Mesenchymal stem cell (in vitro differentiated cells and primary cell): ENCODE measurements at regions not wholly inside any gene's neighbourhood (a gene's known extent, or its start where the extent isn't known, plus 50 kb on each side); places are given as distances from the start of the nearest gene placed in this dataset.

Source experiments
- DNase-seq: peaks from one replicate; pipeline ENCODE4 v3.0.0-alpha.2; 2013
- H2AFZ ChIP-seq: one replicate; pipeline ENCODE4 v1.6.1; 2013; ENCODE audit warnings: low read depth, mild to moderate bottlenecking, control low read depth, inconsistent platforms, low read length, moderate library complexity
- H2AK5ac ChIP-seq: 2 replicates; pipeline ENCODE4 v1.6.1; 2013; ENCODE audit warnings: low read length, moderate library complexity, mild to moderate bottlenecking, inconsistent platforms; ENCODE audit not compliant: severe bottlenecking
- H2BK120ac ChIP-seq: one replicate; pipeline ENCODE4 v1.6.1; 2013; ENCODE audit warnings: low read depth, mild to moderate bottlenecking, inconsistent platforms, low read length, moderate library complexity
- H2BK12ac ChIP-seq, 2 experiments: one replicate each; pipeline ENCODE4 v1.6.1; 2013; ENCODE audit warnings: inconsistent platforms in 2 of 2, low read length in 2 of 2, mild to moderate bottlenecking in 2 of 2, moderate library complexity in 2 of 2, control low read depth in 1 of 2
- H2BK15ac ChIP-seq: one replicate; pipeline ENCODE4 v1.6.1; 2013; ENCODE audit warnings: mild to moderate bottlenecking, low read depth, inconsistent platforms; ENCODE audit not compliant: poor library complexity, severe bottlenecking
- H2BK5ac ChIP-seq: 2 replicates; pipeline ENCODE4 v1.6.1; 2013; ENCODE audit warnings: low read depth, mild to moderate bottlenecking, low read length, control low read depth, inconsistent platforms; ENCODE audit not compliant: poor library complexity, severe bottlenecking
- H3K14ac ChIP-seq, 2 experiments: one replicate each; pipeline ENCODE4 v1.6.1; 2013; ENCODE audit warnings: inconsistent platforms in 2 of 2, low read length in 2 of 2, control low read depth in 1 of 2, mild to moderate bottlenecking in 1 of 2, moderate library complexity in 1 of 2
- H3K18ac ChIP-seq, 2 experiments: one replicate each; pipeline ENCODE4 v1.6.1; 2013; ENCODE audit warnings: inconsistent platforms in 2 of 2, low read length in 2 of 2, control low read depth in 1 of 2, low read depth in 1 of 2, mild to moderate bottlenecking in 1 of 2
- H3K23ac ChIP-seq, 2 experiments: one replicate each; pipeline ENCODE4 v1.6.1; 2013; ENCODE audit warnings: inconsistent platforms in 2 of 2, low read length in 2 of 2, mild to moderate bottlenecking in 2 of 2, moderate library complexity in 2 of 2, control low read depth in 1 of 2
- H3K27ac ChIP-seq: 2 replicates; pipeline ENCODE4 v1.5.1; 2013; ENCODE audit warnings: mild to moderate bottlenecking, moderate library complexity, low read length, control low read depth, inconsistent platforms; ENCODE audit not compliant: poor library complexity, severe bottlenecking
- H3K27me3 ChIP-seq, 2 experiments: 2 replicates each; pipeline versions ENCODE4 v1.6.1 to v1.7.0; 2013; ENCODE audit warnings: low read length in 2 of 2, mild to moderate bottlenecking in 2 of 2, moderate library complexity in 2 of 2, control low read depth in 1 of 2, inconsistent platforms in 1 of 2; ENCODE audit not compliant: control insufficient read depth in 1 of 2, insufficient read depth in 1 of 2
- H3K36me3 ChIP-seq, 2 experiments: 2 replicates each; pipeline versions ENCODE4 v1.6.1 to v1.7.0; 2013; ENCODE audit warnings: low read length in 2 of 2, control low read depth in 1 of 2, inconsistent platforms in 1 of 2, low read depth in 1 of 2, mild to moderate bottlenecking in 1 of 2; ENCODE audit not compliant: insufficient read depth in 2 of 2, control insufficient read depth in 1 of 2
- H3K4ac ChIP-seq, 2 experiments: one replicate each; pipeline ENCODE4 v1.6.1; 2013; ENCODE audit warnings: inconsistent platforms in 2 of 2, low read length in 2 of 2, mild to moderate bottlenecking in 2 of 2, moderate library complexity in 2 of 2, control low read depth in 1 of 2, low read depth in 1 of 2
- H3K4me1 ChIP-seq: 2 replicates; pipeline ENCODE4 v1.6.1; 2013; ENCODE audit warnings: low read depth, low read length, control low read depth; ENCODE audit not compliant: control insufficient read depth, insufficient read depth
- H3K4me2 ChIP-seq: 2 replicates; pipeline ENCODE4 v1.6.1; 2013; ENCODE audit warnings: low read length, mild to moderate bottlenecking, inconsistent platforms; ENCODE audit not compliant: poor library complexity, severe bottlenecking
- H3K4me3 ChIP-seq, 2 experiments: 2 replicates each; pipeline versions ENCODE4 v1.5.1 to v1.7.0; 2013; ENCODE audit warnings: low read length in 2 of 2, mild to moderate bottlenecking in 2 of 2, control low read depth in 1 of 2, low read depth in 1 of 2; ENCODE audit not compliant: insufficient read depth in 1 of 2
- H3K79me1 ChIP-seq: replicated peaks from 2 replicates; pipeline ENCODE4 v1.6.1; 2013; ENCODE audit warnings: mild to moderate bottlenecking, control low read depth, low read length, inconsistent platforms; ENCODE audit not compliant: poor library complexity, severe bottlenecking
- H3K9ac ChIP-seq: 2 replicates; pipeline ENCODE4 v1.7.0; 2013; ENCODE audit warnings: mild to moderate bottlenecking, low read length, moderate library complexity
- H3K9me3 ChIP-seq: 2 replicates; pipeline ENCODE4 v1.7.0; 2013; ENCODE audit warnings: mild to moderate bottlenecking, low read length; ENCODE audit not compliant: control insufficient read depth
- H4K8ac ChIP-seq: one replicate; pipeline ENCODE4 v1.6.1; 2013; ENCODE audit warnings: inconsistent platforms, mild to moderate bottlenecking, low read length, moderate library complexity
- H4K91ac ChIP-seq: one replicate; pipeline ENCODE4 v1.6.1; 2013; ENCODE audit warnings: mild to moderate bottlenecking, low read length, inconsistent platforms
- WGBS: methylation state at CpG from one replicate; pipeline ENCODE4 v1.1.7; 2013; ENCODE audit warnings: mixed read lengths; 5-methylcytosine and 5-hydroxymethylcytosine counted together

DNA sequence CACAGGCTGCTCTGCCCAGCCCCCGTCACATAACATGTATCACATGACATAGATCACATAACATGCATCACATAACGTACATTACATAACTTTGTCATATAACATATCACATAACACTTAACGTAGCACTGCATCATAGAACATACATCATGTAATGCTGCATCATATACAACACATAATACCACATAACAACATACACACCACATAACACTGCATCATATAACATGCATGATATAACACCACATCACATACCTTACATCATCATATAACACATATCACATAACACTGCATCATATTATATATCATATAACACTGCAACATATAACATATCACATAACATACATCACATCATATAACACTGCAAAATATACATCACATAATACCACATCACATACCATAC lies 83.8 kb downstream of the AXIN2 start:
- Histone ChIP-seq H3K4ac (no peak overlapping the region), H4K8ac (no peak overlapping the region), H3K23ac (no peak overlapping the region), H3K18ac (no peak overlapping the region), H3K4me3 (no peak overlapping the region), H3K27me3 (peaks cover 24 to 51% of the 10 kb centered on the region in 2 experiments), H3K4me2 (no peak overlapping the region), H2AK5ac (no peak overlapping the region), H3K79me1 (no peaks in the 10 kb centered on the region), H2AFZ (no peak overlapping the region), H3K36me3 (no peaks in the 10 kb centered on the region), H2BK5ac (no peak overlapping the region), H4K91ac (no peak overlapping the region), H3K27ac (no peak overlapping the region), H3K9ac (no peak overlapping the region), H3K14ac (no peak overlapping the region), H3K9me3 (no peaks in the 10 kb centered on the region), H2BK12ac (no peak overlapping the region), H3K4me1 (no peaks in the 10 kb centered on the region), H2BK15ac (no peak overlapping the region), H2BK120ac (no peak overlapping the region)
- WGBS = 91% methylated on average over 3 of the region's 3 CpGs
- no peak for DNase-seq

GRCh38 chr17:65474660-65475059 lies 86.8 kb downstream of the AXIN2 start:
- peaks cover 53 to 80% of the 10 kb centered on the region in 2 experiments for H3K27me3 ChIP-seq

GRCh38 chr17:65473985-65474384 lies 87.5 kb downstream of the AXIN2 start:
- Histone ChIP-seq H3K4me3 (no peak overlapping the region), H3K9me3 (no peaks in the 10 kb centered on the region), H2BK15ac (no peak overlapping the region), H3K4ac (no peak overlapping the region), H4K91ac (no peak overlapping the region), H3K14ac (no peak overlapping the region), H3K27me3 (peaks cover 55 to 79% of the 10 kb centered on the region in 2 experiments), H3K18ac (no peak overlapping the region), H2AFZ (no peak overlapping the region), H4K8ac (no peak overlapping the region), H3K4me2 (no peak overlapping the region), H3K4me1 (no peaks in the 10 kb centered on the region), H2BK120ac (no peak overlapping the region), H3K23ac (no peak overlapping the region), H3K79me1 (no peaks in the 10 kb centered on the region), H2BK12ac (no peak overlapping the region), H3K27ac (no peak overlapping the region), H2AK5ac (no peak overlapping the region), H3K36me3 (no peaks in the 10 kb centered on the region), H2BK5ac (no peak overlapping the region), H3K9ac (no peak overlapping the region)
- DNase-seq = no peak

More at GRCh38 chr17:65474660-65475059, 86.8 kb downstream of the AXIN2 start:
- no peak overlapping the region for H2BK15ac ChIP-seq
- H3K4me3 ChIP-seq = no peak overlapping the region
- no peak overlapping the region for H2BK5ac ChIP-seq
- no peak overlapping the region for H3K27ac ChIP-seq
- no peak overlapping the region for H3K23ac ChIP-seq
- no peak overlapping the region for H2AK5ac ChIP-seq
- no peak overlapping the region for H2BK12ac ChIP-seq
- no peak for DNase-seq
- no peak overlapping the region for H3K18ac ChIP-seq
- H3K4me1 ChIP-seq = no peaks in the 10 kb centered on the region
- no peak overlapping the region for H2BK120ac ChIP-seq
- H4K91ac ChIP-seq = no peak overlapping the region
- H3K9me3 ChIP-seq = no peaks in the 10 kb centered on the region
- H3K14ac ChIP-seq = no peak overlapping the region
- no peak overlapping the region for H2AFZ ChIP-seq
- no peak overlapping the region for H4K8ac ChIP-seq
- 82% methylated on average over 2 of the region's 2 CpGs for WGBS
- no peaks in the 10 kb centered on the region for H3K79me1 ChIP-seq
- no peaks in the 10 kb centered on the region for H3K36me3 ChIP-seq
- no peak overlapping the region for H3K9ac ChIP-seq
- H3K4me2 ChIP-seq = no peak overlapping the region
- H3K4ac ChIP-seq = no peak overlapping the region

- Histone ChIP-seq H3K14ac (no peak overlapping the region), H2AFZ (no peak overlapping the region), H2AK5ac (no peak overlapping the region), H2BK15ac (no peak overlapping the region), H2BK12ac (no peak overlapping the region), H3K4ac (no peak overlapping the region), H3K9ac (no peak overlapping the region), H4K8ac (no peak overlapping the region), H3K79me1 (no peaks in the 10 kb centered on the region), H2BK120ac (no peak overlapping the region), H3K36me3 (no peaks in the 10 kb centered on the region), H3K27ac (no peak overlapping the region), H3K9me3 (no peaks in the 10 kb centered on the region), H3K18ac (no peak overlapping the region), H3K23ac (no peak overlapping the region), H2BK5ac (no peak overlapping the region), H3K27me3 (peaks cover 60 to 81% of the 10 kb centered on the region in 2 experiments), H3K4me2 (no peak overlapping the region), H4K91ac (no peak overlapping the region), H3K4me3 (no peak overlapping the region), H3K4me1 (no peaks in the 10 kb centered on the region)
- 74% methylated on average over 4 of the region's 6 CpGs for WGBS
- no peak for DNase-seq
These were observed 88.1 kb downstream of the AXIN2 start for GRCh38 chr17:65473363-65473762.
